ENCODE measurements at regions not wholly inside any gene's neighbourhood (a gene's known extent, or its start where the extent isn't known, plus 50 kb on each side); places are given as distances from the start of the nearest gene placed in this dataset.
"Not testable (repeated sequence)": the region's sequence is repeated elsewhere in the genome, so short reads cannot be mapped to it uniquely, and the experiment has no call there.

GRCh38 chr7:149962685-149963319 lies 89.0 kb downstream of the ATP6V0E2 start:
- TF ChIP-seq POLR2A, CTCF (IDR thresholded peaks at IDR 0.05): not testable (repeated sequence)

Data from Peyer's patch (tissue), 4 donors.